ENCODE measurements at regions not wholly inside any gene's neighbourhood (a gene's known extent, or its start where the extent isn't known, plus 50 kb on each side); places are given as distances from the start of the nearest gene placed in this dataset.

DNA sequence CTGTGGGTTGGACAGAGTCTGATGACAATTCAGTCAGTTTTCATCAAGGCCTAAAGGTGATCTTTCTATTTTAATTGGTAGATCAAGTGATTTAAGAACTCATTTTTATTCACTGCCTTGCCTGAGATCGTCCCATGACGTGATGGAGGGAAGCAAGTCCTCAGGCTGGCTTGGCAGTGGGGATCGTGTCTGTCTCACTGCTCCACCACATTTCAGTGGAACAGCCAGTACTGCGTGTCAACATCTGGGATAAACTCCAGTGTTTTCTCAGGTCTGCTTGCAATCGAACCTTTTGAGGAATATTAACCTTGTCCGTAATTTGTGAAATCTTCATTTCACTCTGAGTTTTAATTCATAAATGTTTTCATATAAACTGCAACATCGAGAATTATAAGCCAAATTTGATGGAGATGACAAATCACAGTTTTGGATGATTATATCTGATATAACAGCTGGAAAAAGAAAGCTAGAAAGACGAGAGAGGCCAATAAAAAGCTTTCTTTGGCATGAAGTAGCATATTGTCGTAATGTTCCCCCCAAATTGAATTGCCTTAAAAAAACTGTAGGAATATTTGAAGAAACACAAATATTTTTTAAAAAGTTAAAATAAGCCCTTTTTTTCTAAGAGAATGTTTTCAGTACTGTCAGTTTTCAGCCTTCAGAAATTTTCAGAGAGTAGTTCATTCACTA lies 414.7 kb upstream of the SPRED2 start:
- Histone ChIP-seq H3K27me3 (no peaks in the 10 kb centered on the region), H3K36me3 (no peaks in the 10 kb centered on the region), H3K4me3 (replicated peaks in 1 of 3) (no peak overlapping the region), H3K27ac (no peak overlapping the region), H3K9me3 (no peaks in the 10 kb centered on the region), H3K4me1 (no peaks in the 10 kb centered on the region)
- WGBS, 2 donors: 72 to 79% methylated on average over 9 of the region's 9 CpGs
- DNase-seq: no peak
- no peak for TF ChIP-seq POLR2A (IDR thresholded peaks at IDR 0.05)
- no peak for TF ChIP-seq CTCF (IDR thresholded peaks at IDR 0.05)
- intact Hi-C loops (cut with DNase I): no loop called here

GRCh38 chr2:65845442-65846182 lies 413.2 kb upstream of the SPRED2 start:
- 64 to 74% methylated on average over 5 of the region's 5 CpGs for WGBS, 2 donors
- H3K4me1 ChIP-seq: no peaks in the 10 kb centered on the region
- H3K9me3 ChIP-seq: no peaks in the 10 kb centered on the region
- no peak overlapping the region for H3K27ac ChIP-seq
- no peak for TF ChIP-seq POLR2A (IDR thresholded peaks at IDR 0.05)
- no peak for DNase-seq
- no peaks in the 10 kb centered on the region for H3K36me3 ChIP-seq
- no peak overlapping the region for H3K4me3 ChIP-seq (replicated peaks in 1 of 3)
- intact Hi-C loops (cut with DNase I): no loop called here
- no peaks in the 10 kb centered on the region for H3K27me3 ChIP-seq

GRCh38 chr2:65842104-65842503 lies 409.7 kb upstream of the SPRED2 start:
- intact Hi-C loops (cut with DNase I): no loop called here
- Histone ChIP-seq H3K4me3 (replicated peaks in 1 of 3) (no peak overlapping the region), H3K36me3 (no peaks in the 10 kb centered on the region), H3K4me1 (no peaks in the 10 kb centered on the region), H3K27me3 (no peaks in the 10 kb centered on the region), H3K9me3 (no peaks in the 10 kb centered on the region), H3K27ac (no peak overlapping the region)
- TF ChIP-seq CTCF (IDR thresholded peaks at IDR 0.05): no peak
- TF ChIP-seq POLR2A (IDR thresholded peaks at IDR 0.05): no peak
- 100% methylated on average over 1 of the region's 1 CpG for WGBS, 2 donors
- no peak for DNase-seq

GRCh38 chr2:65835975-65836549 lies 403.7 kb upstream of the SPRED2 start:
- no peaks in the 10 kb centered on the region for H3K9me3 ChIP-seq
- no peak for TF ChIP-seq CTCF (IDR thresholded peaks at IDR 0.05)
- no peak for TF ChIP-seq POLR2A (IDR thresholded peaks at IDR 0.05)
- intact Hi-C loops (cut with DNase I): no loop called here
- H3K36me3 ChIP-seq: no peaks in the 10 kb centered on the region
- H3K4me1 ChIP-seq: no peaks in the 10 kb centered on the region
- H3K4me3 ChIP-seq (replicated peaks in 1 of 3): no peak overlapping the region
- H3K27me3 ChIP-seq: no peaks in the 10 kb centered on the region
- 67 to 77% methylated on average over 1 of the region's 1 CpG for WGBS, 2 donors
- no peak for DNase-seq
- no peak overlapping the region for H3K27ac ChIP-seq

GRCh38 chr2:65834771-65835475 lies 402.5 kb upstream of the SPRED2 start:
- Histone ChIP-seq H3K27me3 (no peaks in the 10 kb centered on the region), H3K36me3 (no peaks in the 10 kb centered on the region), H3K27ac (no peak overlapping the region), H3K9me3 (no peaks in the 10 kb centered on the region), H3K4me3 (replicated peaks in 1 of 3) (no peak overlapping the region), H3K4me1 (no peaks in the 10 kb centered on the region)
- DNase-seq: no peak
- no peak for TF ChIP-seq CTCF (IDR thresholded peaks at IDR 0.05)
- no peak for TF ChIP-seq POLR2A (IDR thresholded peaks at IDR 0.05)
- intact Hi-C loops (cut with DNase I): no loop called here
- WGBS, 2 donors: 64 to 74% methylated on average over 7 of the region's 7 CpGs
